WERI-Rb-1 (cell line): ENCODE measurements at regions not wholly inside any gene's neighbourhood (a gene's known extent, or its start where the extent isn't known, plus 50 kb on each side); places are given as distances from the start of the nearest gene placed in this dataset.

Source experiments
- DNase-seq: peaks from one replicate; pipeline ENCODE4 v3.0.0-alpha.2; 2020
- H3K27ac ChIP-seq: fragments of 250-450 bp; sonication (Bioruptor Pico); 2 replicates; pipeline ENCODE4 v1.5.1; 2020; ENCODE audit warnings: mild to moderate bottlenecking, moderate library complexity
- H3K27me3 ChIP-seq: fragments of 250-450 bp; sonication (Bioruptor Pico); 2 replicates; pipeline ENCODE4 v1.5.1; 2021; ENCODE audit warnings: mild to moderate bottlenecking, low read depth, moderate library complexity; ENCODE audit not compliant: insufficient read depth, severe bottlenecking
- H3K36me3 ChIP-seq: fragments of 250-450 bp; sonication (Bioruptor Pico); 2 replicates; pipeline ENCODE4 v1.5.1; 2020; ENCODE audit warnings: mild to moderate bottlenecking, moderate library complexity
- H3K4me3 ChIP-seq: 2 replicates; pipeline ENCODE4 v1.5.1; 2011; ENCODE audit warnings: low read depth, mild to moderate bottlenecking, control low read depth, low read length
- H3K9me3 ChIP-seq: fragments of 250-450 bp; sonication (Bioruptor Pico); 2 replicates; pipeline ENCODE4 v1.5.1; 2021; ENCODE audit warnings: mild to moderate bottlenecking, moderate library complexity; ENCODE audit not compliant: severe bottlenecking
- TF ChIP-seq, protein P1 (sequence below): IDR thresholded peaks from 2 replicates; pipeline ENCODE4 v1.5.1; 2011; ENCODE audit warnings: low read depth, mild to moderate bottlenecking, control low read depth, inconsistent platforms, low read length

DNA sequence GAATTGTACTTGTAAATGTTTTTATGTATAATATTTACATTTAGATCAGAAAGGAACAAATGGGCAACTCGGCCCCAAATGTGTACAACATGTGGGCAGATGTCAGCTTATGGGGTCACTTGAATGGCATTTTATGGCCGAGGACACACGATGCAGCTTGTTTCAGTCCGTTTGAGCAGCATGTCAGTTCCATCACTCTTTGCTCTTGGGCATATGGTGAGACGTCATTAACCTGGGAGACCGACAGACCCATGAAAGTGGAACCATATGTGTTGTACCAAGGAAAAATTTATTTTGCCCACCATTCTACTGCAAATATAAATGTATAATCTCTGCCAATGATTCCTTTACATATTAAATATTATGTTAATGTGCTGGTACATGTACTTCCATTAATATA lies 561.9 kb upstream of the SOX9 start:
- H3K27me3 ChIP-seq, result peaks cover 66% of the 10 kb centered on the region
- TF ChIP-seq, protein P1, sequence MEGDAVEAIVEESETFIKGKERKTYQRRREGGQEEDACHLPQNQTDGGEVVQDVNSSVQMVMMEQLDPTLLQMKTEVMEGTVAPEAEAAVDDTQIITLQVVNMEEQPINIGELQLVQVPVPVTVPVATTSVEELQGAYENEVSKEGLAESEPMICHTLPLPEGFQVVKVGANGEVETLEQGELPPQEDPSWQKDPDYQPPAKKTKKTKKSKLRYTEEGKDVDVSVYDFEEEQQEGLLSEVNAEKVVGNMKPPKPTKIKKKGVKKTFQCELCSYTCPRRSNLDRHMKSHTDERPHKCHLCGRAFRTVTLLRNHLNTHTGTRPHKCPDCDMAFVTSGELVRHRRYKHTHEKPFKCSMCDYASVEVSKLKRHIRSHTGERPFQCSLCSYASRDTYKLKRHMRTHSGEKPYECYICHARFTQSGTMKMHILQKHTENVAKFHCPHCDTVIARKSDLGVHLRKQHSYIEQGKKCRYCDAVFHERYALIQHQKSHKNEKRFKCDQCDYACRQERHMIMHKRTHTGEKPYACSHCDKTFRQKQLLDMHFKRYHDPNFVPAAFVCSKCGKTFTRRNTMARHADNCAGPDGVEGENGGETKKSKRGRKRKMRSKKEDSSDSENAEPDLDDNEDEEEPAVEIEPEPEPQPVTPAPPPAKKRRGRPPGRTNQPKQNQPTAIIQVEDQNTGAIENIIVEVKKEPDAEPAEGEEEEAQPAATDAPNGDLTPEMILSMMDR, result no peak
- no peak for DNase-seq
- no peaks in the 10 kb centered on the region for H3K36me3 ChIP-seq
- peaks cover under 1% of the 10 kb centered on the region for H3K9me3 ChIP-seq
- no peak overlapping the region for H3K4me3 ChIP-seq
- H3K27ac ChIP-seq, result no peak overlapping the region

DNA sequence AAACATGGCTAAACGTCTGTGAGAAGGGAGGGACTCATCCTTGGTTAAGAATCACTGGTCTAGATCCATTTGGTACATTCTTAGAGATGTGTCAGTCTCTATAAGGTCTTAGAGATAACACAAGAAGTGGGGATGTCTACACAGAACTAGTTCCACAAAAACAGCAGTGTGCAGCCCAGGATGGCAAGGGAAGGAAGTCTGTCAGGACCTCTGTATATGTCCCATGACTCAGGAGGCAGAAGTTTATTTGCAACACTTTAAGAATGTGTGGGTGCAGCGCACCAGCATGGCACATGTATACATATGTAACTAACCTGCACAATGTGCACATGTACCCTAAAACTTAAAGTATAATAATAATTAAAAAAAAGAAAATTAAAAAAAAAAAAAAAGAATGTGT lies 548.5 kb upstream of the SOX9 start:
- Histone ChIP-seq H3K4me3 (no peak overlapping the region), H3K27ac (no peak overlapping the region), H3K27me3 (peaks cover 53% of the 10 kb centered on the region), H3K9me3 (peaks cover 6% of the 10 kb centered on the region), H3K36me3 (no peaks in the 10 kb centered on the region)
- TF ChIP-seq, protein P1, result no peak
- no peak for DNase-seq

DNA sequence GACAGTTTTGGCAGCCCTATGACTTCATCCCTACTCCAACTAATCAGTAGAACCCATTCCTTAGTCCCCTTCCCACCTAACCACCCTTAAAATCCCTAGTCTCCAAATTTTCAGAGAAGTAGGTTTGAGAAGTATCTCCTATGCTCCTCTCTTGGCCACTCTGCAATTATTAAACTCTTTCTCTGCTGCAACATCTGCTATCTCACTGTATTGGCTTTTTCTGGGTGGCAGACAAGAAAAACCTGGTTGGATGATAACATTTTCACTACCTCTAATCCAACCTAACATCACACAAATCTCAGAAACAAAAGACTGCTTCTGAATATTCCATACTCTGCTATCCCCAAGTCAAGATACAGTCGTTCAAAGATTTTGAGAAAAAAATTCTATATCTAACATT lies 542.4 kb upstream of the SOX9 start:
- Histone ChIP-seq H3K27ac (no peak overlapping the region), H3K36me3 (no peaks in the 10 kb centered on the region), H3K4me3 (no peak overlapping the region), H3K9me3 (peaks cover 9% of the 10 kb centered on the region), H3K27me3 (peaks cover 44% of the 10 kb centered on the region)
- TF ChIP-seq, protein P1, result no peak
- no peak for DNase-seq

DNA sequence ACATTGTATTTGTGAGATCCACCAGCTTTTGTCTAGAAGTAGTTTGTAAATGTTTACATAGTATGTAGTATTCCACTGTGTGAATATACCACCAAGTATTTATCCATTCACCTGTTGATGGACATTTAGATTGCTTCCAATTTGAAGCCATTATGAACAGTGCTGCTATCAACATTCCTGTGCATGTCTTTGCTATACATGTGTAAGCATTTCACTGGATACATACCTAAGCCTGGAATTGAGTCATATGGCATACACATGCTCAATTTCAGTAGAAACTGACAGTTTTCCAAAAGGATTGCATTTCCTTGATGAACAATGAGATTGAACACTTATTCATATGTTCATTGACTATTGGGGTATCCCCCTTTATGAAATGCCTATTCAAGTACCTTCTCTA lies 540.6 kb upstream of the SOX9 start:
- Histone ChIP-seq H3K9me3 (peaks cover 9% of the 10 kb centered on the region), H3K27ac (no peak overlapping the region), H3K4me3 (no peak overlapping the region), H3K27me3 (peaks cover 33% of the 10 kb centered on the region), H3K36me3 (no peaks in the 10 kb centered on the region)
- DNase-seq, result no peak
- TF ChIP-seq, protein P1, result no peak

DNA sequence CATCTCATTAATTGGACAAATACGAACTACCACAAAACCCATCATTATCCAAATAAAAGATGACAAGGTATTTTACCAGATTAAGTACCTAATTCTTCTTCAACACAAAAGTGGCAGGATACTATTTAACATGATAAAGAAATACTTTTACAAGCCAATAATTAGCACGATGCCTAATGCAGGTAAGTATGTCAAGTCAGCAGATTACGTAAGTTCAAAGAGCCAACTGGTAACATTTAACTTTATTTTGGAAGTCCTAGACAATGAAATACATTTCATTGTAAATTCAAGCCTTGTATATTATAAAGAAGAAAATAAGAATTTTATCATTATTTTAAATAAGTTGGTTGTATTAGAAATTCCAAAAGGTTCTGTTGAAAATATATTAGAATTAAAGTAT lies 535.3 kb upstream of the SOX9 start:
- H3K36me3 ChIP-seq, result no peaks in the 10 kb centered on the region
- no peak for DNase-seq
- peaks cover 31% of the 10 kb centered on the region for H3K27me3 ChIP-seq
- no peak overlapping the region for H3K27ac ChIP-seq
- H3K9me3 ChIP-seq, result no peaks in the 10 kb centered on the region
- TF ChIP-seq, protein P1, result no peak
- no peak overlapping the region for H3K4me3 ChIP-seq

DNA sequence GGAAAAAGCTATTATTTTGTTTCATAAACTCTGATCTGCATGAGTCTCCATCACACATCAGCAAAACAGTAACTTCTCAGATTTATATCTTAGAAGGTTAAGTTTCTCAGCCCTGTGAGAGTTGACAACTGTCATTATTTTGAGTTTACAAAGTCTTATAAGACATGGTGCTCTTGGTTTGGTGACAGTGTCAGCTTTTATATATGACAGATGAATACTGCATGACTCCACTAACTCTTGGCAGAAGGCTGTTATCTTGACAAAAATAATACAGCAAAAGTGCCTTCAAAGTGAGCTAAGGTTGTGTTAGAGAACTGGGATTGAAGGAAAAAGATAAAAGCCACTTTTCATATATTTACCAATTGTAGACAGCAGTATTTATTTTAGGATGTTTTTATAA lies 528.4 kb upstream of the SOX9 start:
- H3K9me3 ChIP-seq, result no peaks in the 10 kb centered on the region
- DNase-seq, result no peak
- TF ChIP-seq, protein P1, result no peak
- H3K4me3 ChIP-seq, result no peak overlapping the region
- no peaks in the 10 kb centered on the region for H3K36me3 ChIP-seq
- H3K27ac ChIP-seq, result no peak overlapping the region
- peaks cover 44% of the 10 kb centered on the region for H3K27me3 ChIP-seq
